ENCODE measurements at regions not wholly inside any gene's neighbourhood (a gene's known extent, or its start where the extent isn't known, plus 50 kb on each side); places are given as distances from the start of the nearest gene placed in this dataset.
A peak's percentile ranks its signal among the peaks of the same experiment; 100 is the strongest.

DNA sequence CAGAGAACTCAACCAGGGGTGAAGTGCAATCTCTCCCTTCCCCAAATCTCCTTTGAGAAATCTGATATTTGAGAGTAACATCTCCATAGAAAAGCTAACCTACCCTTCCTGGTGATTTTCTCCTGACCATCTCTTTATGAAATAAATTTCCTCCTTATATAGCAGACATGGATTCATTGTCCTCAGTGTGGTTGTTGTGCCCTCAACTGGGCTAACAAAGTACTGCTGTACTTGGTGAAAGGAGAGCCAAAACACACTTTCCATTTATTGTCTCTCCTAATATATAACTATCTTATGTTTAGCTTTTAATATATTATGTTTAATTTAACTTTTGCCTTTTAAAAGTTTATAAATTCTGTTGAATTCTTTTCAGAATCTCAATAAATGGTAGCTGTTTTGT lies 65.1 kb upstream of the SLCO1B1 start:
- peak; percentile 33 for DNase-seq (ENCODE audit: low read depth, low spot score)
- H3K4me3 ChIP-seq (ENCODE audit: low read depth, low read length): no peak overlapping the region
- in situ Hi-C loops (cut with HindIII; ENCODE audit: low sequenced_read_pairs): no loop called here
- TF ChIP-seq CTCF (IDR thresholded peaks at IDR 0.05; ENCODE audit: low read depth, low read length): peak; percentile 57

GRCh38 chr12:21073129-21073528 lies 57.9 kb upstream of the SLCO1B1 start:
- in situ Hi-C loops (cut with HindIII; ENCODE audit: low sequenced_read_pairs): no loop called here
- no peak overlapping the region for H3K4me3 ChIP-seq (ENCODE audit: low read depth, low read length)
- DNase-seq (ENCODE audit: low read depth, low spot score): no peak
- no peak for TF ChIP-seq CTCF (IDR thresholded peaks at IDR 0.05; ENCODE audit: low read depth, low read length)

DNA sequence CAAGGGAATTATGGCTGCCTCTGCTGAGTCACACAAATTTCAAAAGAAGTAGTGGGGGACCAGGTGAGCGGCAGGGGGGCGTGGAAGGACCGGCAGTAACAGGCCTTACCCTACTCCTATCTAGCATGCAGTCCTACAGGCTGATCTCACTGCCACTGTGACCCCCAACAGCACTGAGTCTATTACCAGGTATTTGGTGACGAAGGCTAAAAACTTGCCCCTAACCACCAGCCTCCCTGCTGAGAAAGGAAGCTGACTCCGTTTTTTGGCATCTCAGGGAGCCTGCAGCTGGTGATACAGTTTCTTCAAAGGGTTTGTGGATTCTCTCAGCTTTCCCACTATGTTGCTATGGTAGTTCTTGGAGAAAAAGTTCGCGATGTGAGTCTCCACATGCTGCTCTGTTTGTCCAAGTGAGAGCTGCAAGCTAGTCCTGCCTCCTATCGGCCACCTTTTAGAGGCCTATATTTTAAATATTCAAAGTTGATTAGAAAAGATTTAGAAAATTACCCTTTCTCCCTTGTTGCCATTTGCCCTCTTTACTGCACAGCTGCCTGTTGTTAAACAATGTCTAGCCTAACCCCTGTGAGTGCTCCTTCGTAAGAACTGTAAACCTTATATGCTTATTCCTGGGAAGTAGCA lies 57.1 kb upstream of the SLCO1B1 start:
- in situ Hi-C loops (cut with HindIII; ENCODE audit: low sequenced_read_pairs): no loop called here
- H3K4me3 ChIP-seq (ENCODE audit: low read depth, low read length): no peak overlapping the region
- peak; percentile 63 for TF ChIP-seq CTCF (IDR thresholded peaks at IDR 0.05; ENCODE audit: low read depth, low read length)
- DNase-seq (ENCODE audit: low read depth, low spot score): peak; percentile 98

All from astrocyte of the spinal cord (primary cell).